DOHH2 (cell line): ENCODE measurements at regions not wholly inside any gene's neighbourhood (a gene's known extent, or its start where the extent isn't known, plus 50 kb on each side); places are given as distances from the start of the nearest gene placed in this dataset.

Source experiments
- CTCF ChIP-seq: fragments of 200-600 bp; sonication (generic); IDR thresholded peaks from one replicate; pipeline ENCODE4 v1.5.1; 2014; ENCODE audit warnings: antibody characterized with exemption, mild to moderate bottlenecking, low read depth, low read length; ENCODE audit not compliant: poor library complexity, severe bottlenecking
- EZH2phosphoT487 ChIP-seq: fragments of 200-600 bp; sonication (generic); IDR thresholded peaks from 2 replicates; pipeline ENCODE4 v1.6.1; 2017; ENCODE audit warnings: borderline replicate concordance, mild to moderate bottlenecking, antibody characterized with exemption, low read length, moderate library complexity, mixed read lengths

- TF ChIP-seq CTCF, result no peak
- TF ChIP-seq EZH2phosphoT487, result no peak
These were observed 183.3 kb upstream of the HDAC4 start for GRCh38 chr2:239583879-239584859.
